COLO668 (cell line): ENCODE measurements at regions not wholly inside any gene's neighbourhood (a gene's known extent, or its start where the extent isn't known, plus 50 kb on each side); places are given as distances from the start of the nearest gene placed in this dataset.
"Not testable (repeated sequence)": the region's sequence is repeated elsewhere in the genome, so short reads cannot be mapped to it uniquely, and the experiment has no call there.

ENCODE experiments used
- DNase-seq: peaks from one replicate; lab custom pipeline; 2025; ENCODE audit not compliant: unreplicated experiment; lab: John Stamatoyannopoulos, UW

- DNase-seq = no peak
Measured at GRCh38 chr12:61530456-61530855, 729.7 kb upstream of the USP15 start.

GRCh38 chr12:61531195-61531594, 729.0 kb upstream of the USP15 start:
- DNase-seq = no peak

GRCh38 chr12:61536117-61536516, 724.1 kb upstream of the USP15 start:
- no peak for DNase-seq

GRCh38 chr12:61536525-61536924, 723.7 kb upstream of the USP15 start:
- no peak for DNase-seq

- no peak for DNase-seq
Measured at GRCh38 chr12:61538951-61539350, 721.3 kb upstream of the USP15 start.

- DNase-seq = no peak
Measured at GRCh38 chr12:61542551-61542950, 717.7 kb upstream of the USP15 start.

GRCh38 chr12:61546296-61546695, 713.9 kb upstream of the USP15 start:
- DNase-seq = no peak

GRCh38 chr12:61553091-61553490, 707.1 kb upstream of the USP15 start:
- no peak for DNase-seq

GRCh38 chr12:61554268-61555008, 705.8 kb upstream of the USP15 start:
- DNase-seq = no peak

- DNase-seq = no peak
Measured at GRCh38 chr12:61563665-61564450, 696.3 kb upstream of the USP15 start.

- DNase-seq = no peak
Measured at GRCh38 chr12:61564466-61564865, 695.7 kb upstream of the USP15 start.

GRCh38 chr12:61566183-61566582, 694.0 kb upstream of the USP15 start:
- no peak for DNase-seq

- no peak for DNase-seq
Measured at GRCh38 chr12:61574339-61574738, 685.9 kb upstream of the USP15 start.

- DNase-seq = no peak
Measured at GRCh38 chr12:61584943-61585342, 675.3 kb upstream of the USP15 start.

GRCh38 chr12:61590864-61591263, 669.3 kb upstream of the USP15 start:
- DNase-seq = not testable (repeated sequence)

GRCh38 chr12:61610143-61610542, 650.1 kb upstream of the USP15 start:
- no peak for DNase-seq

- no peak for DNase-seq
Measured at GRCh38 chr12:61629702-61630101, 630.5 kb upstream of the USP15 start.

GRCh38 chr12:61646639-61647038, 613.6 kb upstream of the USP15 start:
- DNase-seq = no peak

- DNase-seq = no peak
Measured at GRCh38 chr12:61647566-61647965, 612.6 kb upstream of the USP15 start.

GRCh38 chr12:61652265-61652664, 607.9 kb upstream of the USP15 start:
- DNase-seq = no peak

GRCh38 chr12:61654698-61655097, 605.5 kb upstream of the USP15 start:
- DNase-seq = no peak

GRCh38 chr12:61655241-61655640, 605.0 kb upstream of the USP15 start:
- no peak for DNase-seq
